ENCODE measurements at regions not wholly inside any gene's neighbourhood (a gene's known extent, or its start where the extent isn't known, plus 50 kb on each side); places are given as distances from the start of the nearest gene placed in this dataset.
"Not testable (repeated sequence)": the region's sequence is repeated elsewhere in the genome, so short reads cannot be mapped to it uniquely, and the experiment has no call there.

GRCh38 chr11:69205743-69206612 is 50.2 kb downstream of the SMIM38 start:
- no peak for DNase-seq

- not testable (repeated sequence) for DNase-seq
These were observed 50.9 kb downstream of the SMIM38 start for GRCh38 chr11:69206613-69206965.

- DNase-seq, result no peak
These were observed 51.6 kb downstream of the SMIM38 start for GRCh38 chr11:69207165-69207889.

GRCh38 chr11:69208190-69209037 is 52.7 kb downstream of the SMIM38 start:
- no peak for DNase-seq

GRCh38 chr11:69209038-69209350 is 53.3 kb downstream of the SMIM38 start:
- no peak for DNase-seq

- no peak for DNase-seq
These were observed 53.9 kb downstream of the SMIM38 start for GRCh38 chr11:69209421-69210309.

- DNase-seq, result no peak
These were observed 54.7 kb downstream of the SMIM38 start for GRCh38 chr11:69210310-69211035.

- no peak for DNase-seq
These were observed 55.8 kb downstream of the SMIM38 start for GRCh38 chr11:69211540-69211919.

GRCh38 chr11:69211920-69212797 is 56.4 kb downstream of the SMIM38 start:
- DNase-seq, result no peak

- DNase-seq, result no peak
These were observed 57.0 kb downstream of the SMIM38 start for GRCh38 chr11:69212798-69213110.

- no peak for DNase-seq
These were observed 57.6 kb downstream of the SMIM38 start for GRCh38 chr11:69213316-69213715.

GRCh38 chr11:69213964-69214363 is 58.2 kb downstream of the SMIM38 start:
- DNase-seq, result no peak

- DNase-seq, result no peak
These were observed 59.5 kb downstream of the SMIM38 start for GRCh38 chr11:69215216-69215615.

GRCh38 chr11:69215784-69216415 is 60.2 kb downstream of the SMIM38 start:
- DNase-seq, result no peak

- DNase-seq, result no peak
These were observed 60.9 kb downstream of the SMIM38 start for GRCh38 chr11:69216647-69217051.

- no peak for DNase-seq
These were observed 61.8 kb downstream of the SMIM38 start for GRCh38 chr11:69217276-69218105.

- DNase-seq, result no peak
These were observed 62.5 kb downstream of the SMIM38 start for GRCh38 chr11:69218271-69218682.

GRCh38 chr11:69218946-69219720 is 63.4 kb downstream of the SMIM38 start:
- no peak for DNase-seq

GRCh38 chr11:69219991-69220390 is 64.3 kb downstream of the SMIM38 start:
- DNase-seq, result no peak

Data from NCI-H345 (cell line).